GM23338 (cell line): ENCODE measurements at regions not wholly inside any gene's neighbourhood (a gene's known extent, or its start where the extent isn't known, plus 50 kb on each side); places are given as distances from the start of the nearest gene placed in this dataset.

Experiments used
- ATAC-seq: fragments of 200-7000 bp; cut with Tn5 transposase; 3 replicates; pipeline ENCODE4 v1.9.1; 2020
- DNase-seq: peaks from one replicate; pipeline ENCODE4 v3.0.0-alpha.2; 2015; ENCODE audit warnings: low spot score
- H2AFZ ChIP-seq: fragments of 200-600 bp; sonication (generic); 2 replicates; pipeline ENCODE4 v1.8.0; 2016; ENCODE audit warnings: antibody characterized with exemption, mild to moderate bottlenecking, moderate library complexity
- H3F3A ChIP-seq: fragments of 200-600 bp; sonication (generic); replicated peaks from 2 replicates; pipeline ENCODE4 v1.8.0; 2017; ENCODE audit warnings: antibody characterized with exemption, mixed run types, low read depth
- H3K27ac ChIP-seq: fragments of 200-600 bp; sonication (generic); 2 replicates; pipeline ENCODE4 v1.6.1; 2016; ENCODE audit warnings: low read depth
- H3K27me3 ChIP-seq: fragments of 200-600 bp; sonication (generic); 2 replicates; pipeline ENCODE4 v1.8.0; 2016; ENCODE audit warnings: mild to moderate bottlenecking, mixed run types, moderate library complexity; ENCODE audit not compliant: insufficient read depth
- H3K36me3 ChIP-seq: fragments of 200-600 bp; sonication (generic); 2 replicates; pipeline ENCODE4 v1.8.0; 2016; ENCODE audit warnings: mild to moderate bottlenecking; ENCODE audit not compliant: insufficient read depth
- H3K4me1 ChIP-seq: fragments of 200-600 bp; sonication (generic); 2 replicates; pipeline ENCODE4 v1.8.0; 2016; ENCODE audit warnings: mild to moderate bottlenecking, moderate library complexity; ENCODE audit not compliant: insufficient read depth
- H3K4me2 ChIP-seq: fragments of 200-600 bp; sonication (generic); 2 replicates; pipeline ENCODE4 v1.7.1; 2017; ENCODE audit warnings: mixed run types
- H3K4me3 ChIP-seq: fragments of 200-600 bp; sonication (generic); 2 replicates; pipeline ENCODE4 v1.6.1; 2016; ENCODE audit warnings: mixed run types
- H3K79me2 ChIP-seq: fragments of 200-600 bp; sonication (generic); replicated peaks from 2 replicates; pipeline ENCODE4 v1.8.0; 2017; ENCODE audit warnings: mild to moderate bottlenecking; ENCODE audit not compliant: insufficient read depth
- H3K9me2 ChIP-seq: fragments of 200-600 bp; sonication (generic); 2 replicates; pipeline ENCODE4 v1.8.0; 2017; ENCODE audit not compliant: insufficient read depth
- H4K20me1 ChIP-seq: fragments of 200-600 bp; sonication (generic); replicated peaks from 2 replicates; pipeline ENCODE4 v1.8.0; 2017; ENCODE audit warnings: mild to moderate bottlenecking; ENCODE audit not compliant: insufficient read depth
- H3K27ac Mint-ChIP-seq: 2 replicates; pipeline ENCODE4 v1.8.0; 2020; ENCODE audit warnings: inconsistent platforms, mild to moderate bottlenecking, moderate library complexity, mixed read lengths
- H3K27me3 Mint-ChIP-seq: 3 replicates; pipeline ENCODE4 v1.8.0; 2022; ENCODE audit warnings: low read depth, mild to moderate bottlenecking, moderate library complexity, mixed read lengths, inconsistent platforms; ENCODE audit not compliant: insufficient read depth, poor library complexity
- H3K36me3 Mint-ChIP-seq: 3 replicates; pipeline ENCODE4 v1.8.0; 2021; ENCODE audit warnings: low read depth, mild to moderate bottlenecking, inconsistent platforms, moderate library complexity, mixed read lengths
- H3K4me1 Mint-ChIP-seq: 3 replicates; pipeline ENCODE4 v1.8.0; 2020; ENCODE audit warnings: mild to moderate bottlenecking, inconsistent platforms, mixed read lengths
- H3K4me3 Mint-ChIP-seq: 3 replicates; pipeline ENCODE4 v1.8.0; 2021; ENCODE audit warnings: moderate library complexity, mild to moderate bottlenecking, inconsistent platforms, mixed read lengths
- H3K9me3 Mint-ChIP-seq: 3 replicates; pipeline ENCODE4 v1.8.0; 2020; ENCODE audit warnings: moderate library complexity, mild to moderate bottlenecking, inconsistent platforms, mixed read lengths
- CREB1 ChIP-seq: fragments of 250-450 bp; sonication (Bioruptor Pico); IDR thresholded peaks from 2 replicates; pipeline ENCODE4 v1.5.0; 2020; ENCODE audit warnings: low read depth, mild to moderate bottlenecking, moderate library complexity
- ETS1 ChIP-seq: IDR thresholded peaks from 2 replicates; pipeline ENCODE4 v1.6.1; 2016; ENCODE audit warnings: antibody characterized with exemption
- EZH2 ChIP-seq: fragments of 200-600 bp; sonication (generic); IDR thresholded peaks from one replicate; pipeline ENCODE4 v1.8.0; 2017; ENCODE audit warnings: antibody characterized with exemption, mild to moderate bottlenecking, low read depth; ENCODE audit not compliant: unreplicated experiment
- EZH2phosphoT487 ChIP-seq: fragments of 200-600 bp; sonication (generic); IDR thresholded peaks from one replicate; pipeline ENCODE4 v1.8.1; 2018; ENCODE audit warnings: antibody characterized with exemption; ENCODE audit not compliant: unreplicated experiment
- JUNB ChIP-seq: IDR thresholded peaks from one replicate; pipeline ENCODE4 v1.6.1; 2016; ENCODE audit warnings: antibody characterized with exemption; ENCODE audit not compliant: unreplicated experiment
- NANOG ChIP-seq: IDR thresholded peaks from 2 replicates; pipeline ENCODE4 v1.6.1; 2016; ENCODE audit warnings: antibody characterized with exemption, borderline replicate concordance
- POLR2AphosphoS5 ChIP-seq: IDR thresholded peaks from 2 replicates; pipeline ENCODE4 v1.6.1; 2016; ENCODE audit warnings: antibody characterized with exemption, low read depth
- REST ChIP-seq: IDR thresholded peaks from one replicate; pipeline ENCODE4 v1.6.1; 2018; ENCODE audit warnings: antibody characterized with exemption; ENCODE audit not compliant: unreplicated experiment
- STAT1 ChIP-seq: IDR thresholded peaks from one replicate; pipeline ENCODE4 v1.6.1; 2016; ENCODE audit warnings: antibody characterized with exemption; ENCODE audit not compliant: unreplicated experiment
- ZNF114 ChIP-seq: fragments of 250-450 bp; sonication (Bioruptor Pico); IDR thresholded peaks from 2 replicates; pipeline ENCODE4 v1.5.0; 2020; ENCODE audit warnings: mild to moderate bottlenecking, moderate library complexity
- ZNF331 ChIP-seq: fragments of 250-450 bp; sonication (Bioruptor Pico); IDR thresholded peaks from 2 replicates; pipeline ENCODE4 v1.5.0; 2020; ENCODE audit warnings: low read depth, mild to moderate bottlenecking, moderate library complexity
- TF ChIP-seq, protein P1 (sequence below): fragments of 250-450 bp; sonication (Bioruptor Pico); IDR thresholded peaks from 2 replicates; pipeline ENCODE4 v1.5.0; 2020; ENCODE audit warnings: mild to moderate bottlenecking, moderate library complexity
- TF ChIP-seq, protein P2 (sequence below), 2 experiments: fragments of 200-600 bp in 1 of 2; sonication (generic) in 1 of 2; conservative IDR thresholded peaks; 2 replicates each; pipeline versions ENCODE4 v1.5.1 to v1.6.1; 2016 to 2017; ENCODE audit warnings: antibody characterized with exemption in 2 of 2, low read depth in 2 of 2, mild to moderate bottlenecking in 2 of 2, moderate library complexity in 1 of 2

DNA sequence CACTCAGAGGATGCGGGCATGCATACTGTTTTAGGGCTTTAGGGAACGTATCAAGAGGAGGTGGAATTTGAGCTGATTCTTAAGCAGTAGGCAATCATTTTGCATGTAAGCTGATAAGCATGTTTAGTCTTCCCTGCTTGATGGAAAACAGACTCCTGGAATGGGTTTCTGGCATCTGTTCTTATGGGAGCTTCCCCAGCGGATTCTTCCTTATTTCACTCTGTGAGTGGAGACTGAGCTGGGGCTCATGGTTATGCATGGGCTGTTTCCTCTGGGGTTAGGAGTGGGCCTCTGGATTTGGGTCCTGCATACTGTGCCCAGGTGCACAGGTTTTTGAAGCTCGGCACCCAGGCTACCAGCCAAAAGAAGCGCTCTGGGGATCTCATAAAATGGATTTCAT is 93.4 kb downstream of the DIRAS3 start:
- Histone ChIP-seq H3K36me3 (no peaks in the 10 kb centered on the region), H3K9me2 (no peaks in the 10 kb centered on the region), H3K4me2 (no peak overlapping the region), H3K79me2 (no peaks in the 10 kb centered on the region), H3K27me3 (no peaks in the 10 kb centered on the region), H3F3A (no peaks in the 10 kb centered on the region), H3K4me3 (no peak overlapping the region), H4K20me1 (no peaks in the 10 kb centered on the region), H3K27ac (no peak overlapping the region), H2AFZ (peak overlapping the region; percentile 69; the same call in 1 of the 2 replicates), H3K4me1 (no peaks in the 10 kb centered on the region)
- Mint-ChIP-seq H3K27ac (no peak overlapping the region), H3K36me3 (0 out of 3 replicates have a peak, but pooled peaks cover 3% of the 10 kb centered on the region), H3K4me3 (no peak overlapping the region), H3K27me3 (no peaks in the 10 kb centered on the region), H3K9me3 (peaks cover under 1% of the 10 kb centered on the region; the same call in 1 of the 3 replicates), H3K4me1 (no peaks in the 10 kb centered on the region)
- TF ChIP-seq NANOG: no peak
- no peak for TF ChIP-seq POLR2AphosphoS5
- TF ChIP-seq ZNF331: no peak
- TF ChIP-seq EZH2: no peak
- no peak for TF ChIP-seq ETS1
- TF ChIP-seq REST: no peak
- TF ChIP-seq EZH2phosphoT487: no peak
- no peak for TF ChIP-seq STAT1
- TF ChIP-seq, protein P1, sequence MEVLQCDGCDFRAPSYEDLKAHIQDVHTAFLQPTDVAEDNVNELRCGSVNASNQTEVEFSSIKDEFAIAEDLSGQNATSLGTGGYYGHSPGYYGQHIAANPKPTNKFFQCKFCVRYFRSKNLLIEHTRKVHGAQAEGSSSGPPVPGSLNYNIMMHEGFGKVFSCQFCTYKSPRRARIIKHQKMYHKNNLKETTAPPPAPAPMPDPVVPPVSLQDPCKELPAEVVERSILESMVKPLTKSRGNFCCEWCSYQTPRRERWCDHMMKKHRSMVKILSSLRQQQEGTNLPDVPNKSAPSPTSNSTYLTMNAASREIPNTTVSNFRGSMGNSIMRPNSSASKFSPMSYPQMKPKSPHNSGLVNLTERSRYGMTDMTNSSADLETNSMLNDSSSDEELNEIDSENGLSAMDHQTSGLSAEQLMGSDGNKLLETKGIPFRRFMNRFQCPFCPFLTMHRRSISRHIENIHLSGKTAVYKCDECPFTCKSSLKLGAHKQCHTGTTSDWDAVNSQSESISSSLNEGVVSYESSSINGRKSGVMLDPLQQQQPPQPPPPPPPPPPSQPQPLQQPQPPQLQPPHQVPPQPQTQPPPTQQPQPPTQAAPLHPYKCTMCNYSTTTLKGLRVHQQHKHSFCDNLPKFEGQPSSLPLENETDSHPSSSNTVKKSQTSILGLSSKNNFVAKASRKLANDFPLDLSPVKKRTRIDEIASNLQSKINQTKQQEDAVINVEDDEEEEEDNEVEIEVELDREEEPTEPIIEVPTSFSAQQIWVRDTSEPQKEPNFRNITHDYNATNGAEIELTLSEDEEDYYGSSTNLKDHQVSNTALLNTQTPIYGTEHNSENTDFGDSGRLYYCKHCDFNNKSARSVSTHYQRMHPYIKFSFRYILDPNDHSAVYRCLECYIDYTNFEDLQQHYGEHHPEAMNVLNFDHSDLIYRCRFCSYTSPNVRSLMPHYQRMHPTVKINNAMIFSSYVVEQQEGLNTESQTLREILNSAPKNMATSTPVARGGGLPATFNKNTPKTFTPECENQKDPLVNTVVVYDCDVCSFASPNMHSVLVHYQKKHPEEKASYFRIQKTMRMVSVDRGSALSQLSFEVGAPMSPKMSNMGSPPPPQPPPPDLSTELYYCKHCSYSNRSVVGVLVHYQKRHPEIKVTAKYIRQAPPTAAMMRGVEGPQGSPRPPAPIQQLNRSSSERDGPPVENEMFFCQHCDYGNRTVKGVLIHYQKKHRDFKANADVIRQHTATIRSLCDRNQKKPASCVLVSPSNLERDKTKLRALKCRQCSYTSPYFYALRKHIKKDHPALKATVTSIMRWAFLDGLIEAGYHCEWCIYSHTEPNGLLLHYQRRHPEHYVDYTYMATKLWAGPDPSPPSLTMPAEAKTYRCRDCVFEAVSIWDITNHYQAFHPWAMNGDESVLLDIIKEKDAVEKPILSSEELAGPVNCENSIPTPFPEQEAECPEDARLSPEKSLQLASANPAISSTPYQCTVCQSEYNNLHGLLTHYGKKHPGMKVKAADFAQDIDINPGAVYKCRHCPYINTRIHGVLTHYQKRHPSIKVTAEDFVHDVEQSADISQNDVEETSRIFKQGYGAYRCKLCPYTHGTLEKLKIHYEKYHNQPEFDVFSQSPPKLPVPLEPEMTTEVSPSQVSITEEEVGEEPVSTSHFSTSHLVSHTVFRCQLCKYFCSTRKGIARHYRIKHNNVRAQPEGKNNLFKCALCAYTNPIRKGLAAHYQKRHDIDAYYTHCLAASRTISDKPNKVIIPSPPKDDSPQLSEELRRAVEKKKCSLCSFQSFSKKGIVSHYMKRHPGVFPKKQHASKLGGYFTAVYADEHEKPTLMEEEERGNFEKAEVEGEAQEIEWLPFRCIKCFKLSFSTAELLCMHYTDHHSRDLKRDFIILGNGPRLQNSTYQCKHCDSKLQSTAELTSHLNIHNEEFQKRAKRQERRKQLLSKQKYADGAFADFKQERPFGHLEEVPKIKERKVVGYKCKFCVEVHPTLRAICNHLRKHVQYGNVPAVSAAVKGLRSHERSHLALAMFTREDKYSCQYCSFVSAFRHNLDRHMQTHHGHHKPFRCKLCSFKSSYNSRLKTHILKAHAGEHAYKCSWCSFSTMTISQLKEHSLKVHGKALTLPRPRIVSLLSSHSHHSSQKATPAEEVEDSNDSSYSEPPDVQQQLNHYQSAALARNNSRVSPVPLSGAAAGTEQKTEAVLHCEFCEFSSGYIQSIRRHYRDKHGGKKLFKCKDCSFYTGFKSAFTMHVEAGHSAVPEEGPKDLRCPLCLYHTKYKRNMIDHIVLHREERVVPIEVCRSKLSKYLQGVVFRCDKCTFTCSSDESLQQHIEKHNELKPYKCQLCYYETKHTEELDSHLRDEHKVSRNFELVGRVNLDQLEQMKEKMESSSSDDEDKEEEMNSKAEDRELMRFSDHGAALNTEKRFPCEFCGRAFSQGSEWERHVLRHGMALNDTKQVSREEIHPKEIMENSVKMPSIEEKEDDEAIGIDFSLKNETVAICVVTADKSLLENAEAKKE (CRISPR knock-in tag): no peak
- TF ChIP-seq ZNF114 (CRISPR knock-in tag): no peak
- TF ChIP-seq, protein P2, sequence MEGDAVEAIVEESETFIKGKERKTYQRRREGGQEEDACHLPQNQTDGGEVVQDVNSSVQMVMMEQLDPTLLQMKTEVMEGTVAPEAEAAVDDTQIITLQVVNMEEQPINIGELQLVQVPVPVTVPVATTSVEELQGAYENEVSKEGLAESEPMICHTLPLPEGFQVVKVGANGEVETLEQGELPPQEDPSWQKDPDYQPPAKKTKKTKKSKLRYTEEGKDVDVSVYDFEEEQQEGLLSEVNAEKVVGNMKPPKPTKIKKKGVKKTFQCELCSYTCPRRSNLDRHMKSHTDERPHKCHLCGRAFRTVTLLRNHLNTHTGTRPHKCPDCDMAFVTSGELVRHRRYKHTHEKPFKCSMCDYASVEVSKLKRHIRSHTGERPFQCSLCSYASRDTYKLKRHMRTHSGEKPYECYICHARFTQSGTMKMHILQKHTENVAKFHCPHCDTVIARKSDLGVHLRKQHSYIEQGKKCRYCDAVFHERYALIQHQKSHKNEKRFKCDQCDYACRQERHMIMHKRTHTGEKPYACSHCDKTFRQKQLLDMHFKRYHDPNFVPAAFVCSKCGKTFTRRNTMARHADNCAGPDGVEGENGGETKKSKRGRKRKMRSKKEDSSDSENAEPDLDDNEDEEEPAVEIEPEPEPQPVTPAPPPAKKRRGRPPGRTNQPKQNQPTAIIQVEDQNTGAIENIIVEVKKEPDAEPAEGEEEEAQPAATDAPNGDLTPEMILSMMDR (conservative IDR thresholded peaks at IDR 0.05; ENCODE audit: low read depth in 2 of 2): no peak
- no peak for TF ChIP-seq JUNB
- no peak for TF ChIP-seq CREB1 (CRISPR knock-in tag)
- ATAC-seq (no peak), DNase-seq (no peak)
